Parathyroid adenoma (tissue), 2 donors: ENCODE measurements at regions not wholly inside any gene's neighbourhood (a gene's known extent, or its start where the extent isn't known, plus 50 kb on each side); places are given as distances from the start of the nearest gene placed in this dataset.

ENCODE experiments used
- H2AFZ ChIP-seq: fragments of 300-600 bp; sonication (generic); one replicate; pipeline ENCODE4 v1.7.0; 2017; ENCODE audit warnings: antibody characterized with exemption, mild to moderate bottlenecking
- H3K27ac ChIP-seq: fragments of 300-600 bp; sonication (generic); one replicate; pipeline ENCODE4 v1.7.0; 2017
- H3K27me3 ChIP-seq: fragments of 300-600 bp; sonication (generic); one replicate; pipeline ENCODE4 v1.7.0; 2017; ENCODE audit warnings: low read length; ENCODE audit not compliant: control insufficient read depth, insufficient read depth
- H3K36me3 ChIP-seq: fragments of 300-600 bp; sonication (generic); one replicate; pipeline ENCODE4 v1.7.0; 2017; ENCODE audit warnings: low read length; ENCODE audit not compliant: control insufficient read depth, insufficient read depth
- H3K4me1 ChIP-seq: fragments of 300-600 bp; sonication (generic); one replicate; pipeline ENCODE4 v1.7.0; 2017; ENCODE audit warnings: control low read depth
- H3K4me2 ChIP-seq: fragments of 300-600 bp; sonication (generic); one replicate; pipeline ENCODE4 v1.7.0; 2017; ENCODE audit warnings: low read length
- H3K4me3 ChIP-seq: fragments of 300-600 bp; sonication (generic); one replicate; pipeline ENCODE4 v1.7.0; 2017; ENCODE audit warnings: low read depth, low read length
- H3K79me2 ChIP-seq: fragments of 300-600 bp; sonication (generic); one replicate; pipeline ENCODE4 v1.7.0; 2017; ENCODE audit warnings: control low read depth
- H3K9ac ChIP-seq: fragments of 300-600 bp; sonication (generic); one replicate; pipeline ENCODE4 v1.7.0; 2017; ENCODE audit warnings: mild to moderate bottlenecking
- H3K9me3 ChIP-seq: fragments of 300-600 bp; sonication (generic); one replicate; pipeline ENCODE4 v1.7.0; 2017; ENCODE audit warnings: low read length; ENCODE audit not compliant: control insufficient read depth
- TF ChIP-seq, protein P1 (sequence below): fragments of 300-600 bp; sonication (generic); IDR thresholded peaks from one replicate; pipeline ENCODE4 v1.7.0; 2017; ENCODE audit warnings: antibody characterized with exemption, mild to moderate bottlenecking
- donor health status: primary hyperparathyroidism.

DNA sequence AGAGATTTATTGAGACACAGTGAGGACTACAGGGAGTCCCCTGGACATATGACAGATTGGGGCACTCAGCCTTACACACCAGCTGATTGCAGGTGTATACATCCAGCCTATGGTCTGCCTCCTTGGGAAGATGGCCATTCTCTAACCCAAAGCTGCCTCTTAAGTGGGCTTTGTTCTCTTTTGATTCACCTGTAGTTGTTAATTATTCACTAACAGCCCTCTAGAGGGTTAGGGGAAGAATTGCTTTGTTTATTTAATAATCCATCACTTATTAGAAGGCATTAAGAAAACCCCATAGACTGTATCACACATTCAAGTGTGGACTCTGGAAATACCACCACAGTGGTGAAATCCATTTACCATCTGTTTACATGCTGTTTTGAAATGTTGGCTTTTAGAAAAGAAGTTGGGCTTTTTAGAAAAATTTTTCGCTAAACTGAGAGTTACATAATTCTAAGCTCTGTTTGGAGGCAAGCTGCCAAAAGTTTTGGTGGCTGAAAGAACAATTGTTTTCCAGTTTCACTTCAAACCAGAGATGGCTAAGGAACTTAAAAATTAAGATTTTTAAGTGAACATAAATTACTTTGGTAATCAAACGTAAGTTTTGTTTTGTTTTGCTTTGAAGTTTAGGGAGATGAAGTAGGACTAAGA, 379.1 kb downstream of the ADRA2A start:
- H3K4me3 ChIP-seq, result no peak overlapping the region
- no peak overlapping the region for H2AFZ ChIP-seq
- no peaks in the 10 kb centered on the region for H3K9me3 ChIP-seq
- no peak overlapping the region for H3K4me2 ChIP-seq
- H3K79me2 ChIP-seq, result no peaks in the 10 kb centered on the region
- no peak overlapping the region for H3K9ac ChIP-seq
- H3K27ac ChIP-seq, result no peak overlapping the region
- H3K4me1 ChIP-seq, result no peaks in the 10 kb centered on the region
- TF ChIP-seq, protein P1, sequence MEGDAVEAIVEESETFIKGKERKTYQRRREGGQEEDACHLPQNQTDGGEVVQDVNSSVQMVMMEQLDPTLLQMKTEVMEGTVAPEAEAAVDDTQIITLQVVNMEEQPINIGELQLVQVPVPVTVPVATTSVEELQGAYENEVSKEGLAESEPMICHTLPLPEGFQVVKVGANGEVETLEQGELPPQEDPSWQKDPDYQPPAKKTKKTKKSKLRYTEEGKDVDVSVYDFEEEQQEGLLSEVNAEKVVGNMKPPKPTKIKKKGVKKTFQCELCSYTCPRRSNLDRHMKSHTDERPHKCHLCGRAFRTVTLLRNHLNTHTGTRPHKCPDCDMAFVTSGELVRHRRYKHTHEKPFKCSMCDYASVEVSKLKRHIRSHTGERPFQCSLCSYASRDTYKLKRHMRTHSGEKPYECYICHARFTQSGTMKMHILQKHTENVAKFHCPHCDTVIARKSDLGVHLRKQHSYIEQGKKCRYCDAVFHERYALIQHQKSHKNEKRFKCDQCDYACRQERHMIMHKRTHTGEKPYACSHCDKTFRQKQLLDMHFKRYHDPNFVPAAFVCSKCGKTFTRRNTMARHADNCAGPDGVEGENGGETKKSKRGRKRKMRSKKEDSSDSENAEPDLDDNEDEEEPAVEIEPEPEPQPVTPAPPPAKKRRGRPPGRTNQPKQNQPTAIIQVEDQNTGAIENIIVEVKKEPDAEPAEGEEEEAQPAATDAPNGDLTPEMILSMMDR, result no peak
- H3K36me3 ChIP-seq, result no peaks in the 10 kb centered on the region
- no peaks in the 10 kb centered on the region for H3K27me3 ChIP-seq

DNA sequence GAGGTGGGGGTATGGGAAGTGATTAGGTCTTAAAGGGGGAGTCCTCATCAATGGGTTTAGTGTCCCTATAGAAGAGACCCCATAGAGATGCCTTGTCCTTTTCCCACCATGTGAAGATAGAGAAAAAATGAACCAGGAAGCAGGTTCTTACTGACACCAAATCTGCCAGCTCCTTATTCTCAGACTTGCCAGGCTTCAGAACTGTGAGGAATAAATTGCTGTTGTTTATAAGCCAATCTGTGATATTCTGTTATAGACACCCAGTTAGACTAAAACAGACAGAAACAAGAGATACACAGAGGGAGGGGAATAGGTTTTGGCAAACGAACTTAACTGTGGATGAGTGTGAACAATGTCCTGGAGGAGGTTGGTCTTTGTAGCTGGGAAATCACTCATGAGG, 381.4 kb downstream of the ADRA2A start:
- Histone ChIP-seq H3K9ac (no peak overlapping the region), H3K4me3 (no peak overlapping the region), H2AFZ (no peak overlapping the region), H3K9me3 (no peaks in the 10 kb centered on the region), H3K4me1 (no peaks in the 10 kb centered on the region), H3K79me2 (no peaks in the 10 kb centered on the region), H3K27me3 (no peaks in the 10 kb centered on the region), H3K36me3 (no peaks in the 10 kb centered on the region), H3K4me2 (no peak overlapping the region), H3K27ac (no peak overlapping the region)
- TF ChIP-seq, protein P1, result no peak

DNA sequence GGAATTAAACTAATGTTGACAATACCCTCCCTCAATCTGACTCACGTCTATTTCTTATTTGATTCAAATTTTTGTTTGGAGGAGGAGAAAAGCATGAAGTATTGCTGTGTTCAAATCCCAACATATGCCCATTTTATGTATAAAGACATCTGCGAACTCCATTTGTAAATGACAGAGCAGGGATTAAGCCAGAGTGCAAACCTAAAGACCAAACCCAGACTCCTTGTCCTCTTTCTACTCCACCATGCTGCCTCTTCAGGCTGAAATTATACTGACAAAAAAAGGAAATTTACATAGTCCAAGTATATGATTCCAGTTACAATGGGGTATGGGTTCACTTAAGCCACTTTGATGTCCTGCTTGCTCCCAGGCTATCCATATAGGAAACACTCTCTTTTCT, 383.1 kb downstream of the ADRA2A start:
- no peaks in the 10 kb centered on the region for H3K79me2 ChIP-seq
- TF ChIP-seq, protein P1, result no peak

DNA sequence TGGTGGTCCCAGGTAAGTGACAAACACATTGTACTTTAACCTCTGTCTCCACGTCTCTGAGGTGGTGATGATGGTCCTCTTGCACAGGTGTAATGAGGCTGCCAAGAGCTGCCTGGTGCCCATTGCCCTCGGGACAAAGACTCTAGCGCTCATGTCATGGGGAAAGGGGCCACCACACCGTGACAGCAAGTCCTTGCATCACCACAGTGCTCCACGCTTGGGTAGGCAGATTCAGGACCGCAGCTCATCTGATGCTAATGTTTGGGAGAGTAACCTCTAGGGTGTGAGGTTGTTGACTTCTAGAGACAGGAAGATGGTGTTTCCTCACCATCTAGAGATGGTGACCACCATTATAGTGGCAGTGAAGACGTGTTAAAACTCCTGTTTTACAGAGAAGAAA, 395.6 kb downstream of the ADRA2A start:
- Histone ChIP-seq H3K4me3 (no peak overlapping the region), H3K36me3 (no peaks in the 10 kb centered on the region), H3K9me3 (no peaks in the 10 kb centered on the region), H3K4me1 (no peaks in the 10 kb centered on the region), H3K9ac (no peak overlapping the region), H3K79me2 (no peaks in the 10 kb centered on the region), H3K27me3 (no peaks in the 10 kb centered on the region), H3K27ac (no peak overlapping the region), H2AFZ (no peak overlapping the region), H3K4me2 (no peak overlapping the region)
- TF ChIP-seq, protein P1, result no peak

More for the DNA sequence above, 383.1 kb downstream of the ADRA2A start:
- H3K9me3 ChIP-seq, result no peaks in the 10 kb centered on the region
- H2AFZ ChIP-seq, result no peak overlapping the region
- no peaks in the 10 kb centered on the region for H3K4me1 ChIP-seq
- no peaks in the 10 kb centered on the region for H3K36me3 ChIP-seq
- no peak overlapping the region for H3K4me3 ChIP-seq
- H3K4me2 ChIP-seq, result no peak overlapping the region
- H3K27ac ChIP-seq, result no peak overlapping the region
- H3K27me3 ChIP-seq, result no peaks in the 10 kb centered on the region
- H3K9ac ChIP-seq, result no peak overlapping the region

DNA sequence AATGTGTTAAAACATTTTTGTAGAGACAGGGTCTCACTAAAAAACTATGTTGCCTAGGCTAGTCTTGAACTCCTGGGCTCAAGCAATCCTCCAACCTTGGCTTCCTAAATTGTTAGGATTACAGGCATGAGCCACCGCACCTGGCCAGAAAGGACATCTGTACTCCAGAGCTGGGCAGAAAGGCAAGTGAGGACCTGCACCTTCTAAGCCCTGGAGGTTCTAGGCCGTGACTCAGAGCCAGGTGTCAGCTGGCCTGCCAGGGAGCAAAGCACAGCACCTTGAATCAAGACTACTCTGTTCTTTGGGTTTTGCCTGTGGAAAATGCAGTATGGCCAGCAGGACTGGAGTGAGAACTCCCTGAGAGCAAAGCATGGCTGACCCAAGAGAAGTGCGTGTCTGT, 396.5 kb downstream of the ADRA2A start:
- Histone ChIP-seq H3K9me3 (no peaks in the 10 kb centered on the region), H3K27ac (no peak overlapping the region), H3K4me3 (no peak overlapping the region), H3K36me3 (no peaks in the 10 kb centered on the region), H3K4me2 (no peak overlapping the region), H3K27me3 (no peaks in the 10 kb centered on the region), H3K4me1 (no peaks in the 10 kb centered on the region), H3K79me2 (no peaks in the 10 kb centered on the region), H2AFZ (no peak overlapping the region), H3K9ac (no peak overlapping the region)
- TF ChIP-seq, protein P1, result no peak
